Spleen (tissue), 11 donors: ENCODE measurements at regions not wholly inside any gene's neighbourhood (a gene's known extent, or its start where the extent isn't known, plus 50 kb on each side); places are given as distances from the start of the nearest gene placed in this dataset.

ENCODE experiments used
- DNase-seq: peaks from one replicate; pipeline ENCODE4 v3.0.0-alpha.2; 2020
- H3K27ac ChIP-seq, 8 donors: fragments of 200-600 bp; sonication (generic) in 7 of 8; 1 replicate in 4 of 8; 2 replicates in 4 of 8; pipeline versions ENCODE4 v1.5.0 to v1.8.0; 2016 to 2021; ENCODE audit warnings: inconsistent platforms in 4 of 8, mild to moderate bottlenecking in 4 of 8, moderate library complexity in 1 of 8
- H3K27me3 ChIP-seq, 7 donors: fragments of 200-600 bp; sonication (generic) in 6 of 7; replicated peaks in 1 of 7; 1 replicate in 4 of 7; 2 replicates in 3 of 7; pipeline versions ENCODE4 v1.5.0 to v1.8.0; 2016 to 2021; ENCODE audit warnings: inconsistent platforms in 3 of 7, mild to moderate bottlenecking in 1 of 7
- H3K36me3 ChIP-seq, 6 donors: fragments of 200-600 bp; sonication (generic) in 5 of 6; 1 replicate in 4 of 6; 2 replicates in 2 of 6; pipeline versions ENCODE4 v1.5.0 to v1.8.0; 2016 to 2021; ENCODE audit warnings: inconsistent platforms in 2 of 6
- H3K4me1 ChIP-seq, 6 donors: fragments of 200-600 bp; sonication (generic) in 5 of 6; 1 replicate in 3 of 6; 2 replicates in 3 of 6; pipeline versions ENCODE4 v1.5.0 to v1.8.0; 2016 to 2021; ENCODE audit warnings: inconsistent platforms in 3 of 6
- H3K4me3 ChIP-seq, 8 donors: fragments of 200-600 bp; sonication (generic) in 7 of 8; 1 replicate in 4 of 8; 2 replicates in 4 of 8; pipeline versions ENCODE4 v1.5.0 to v1.8.0; 2016 to 2021; ENCODE audit warnings: inconsistent platforms in 4 of 8, mild to moderate bottlenecking in 4 of 8, moderate library complexity in 2 of 8
- H3K9me3 ChIP-seq, 8 donors: fragments of 200-600 bp; sonication (generic) in 7 of 8; 1 replicate in 4 of 8; 2 replicates in 4 of 8; pipeline versions ENCODE4 v1.5.0 to v1.8.0; 2016 to 2021; ENCODE audit warnings: inconsistent platforms in 4 of 8
- POLR2A ChIP-seq, 3 donors: fragments of 450-650 bp; IDR thresholded peaks; one replicate each; pipeline ENCODE4 v1.5.1; 2017; ENCODE audit warnings: antibody characterized with exemption in 3 of 3, mild to moderate bottlenecking in 1 of 3
- POLR2AphosphoS5 ChIP-seq, 3 donors: sonication (generic); formaldehyde crosslinking; IDR thresholded peaks; one replicate each; pipeline ENCODE4 v1.5.1; 2017; ENCODE audit warnings: antibody characterized with exemption in 3 of 3
- WGBS, 5 donors: extraction: QIAGEN DNeasy Blood & Tissue Kit in 3 of 5; methylation state at CpG; one replicate each; pipeline versions ENCODE4 v1.1.5 to v1.1.7; 2013 to 2018; 5-methylcytosine and 5-hydroxymethylcytosine counted together
- intact Hi-C: fragments of 100-400 bp; cut with DNase I; formaldehyde crosslinking; loops from one replicate; pipeline ENCODE4 v1.15.0; 2023; ENCODE audit warnings: low total_unique reads
- TF ChIP-seq, protein P1 (sequence below), 11 experiments: fragments of 200-600 bp in 7 of 11; fragments of 450-650 bp in 4 of 11; sonication (generic) in 4 of 11; IDR thresholded peaks in 8 of 11; conservative IDR thresholded peaks in 3 of 11; 1 replicate in 7 of 11; 2 replicates in 4 of 11; pipeline versions ENCODE4 v1.4.0 to v1.8.0; 2016 to 2021; ENCODE audit warnings: antibody characterized with exemption in 11 of 11, inconsistent platforms in 4 of 11, mild to moderate bottlenecking in 1 of 11
- donor health status: healthy with polysubstance abuse.
- donor health status: DM: no; HTN: no; CAD: no; lungs with moderate emphysema.
- donor health status: DM: no; HTN: no; CAD: no.
- donor health status: Bipolar disorder and iron deficiency.
- donor health status: healthy.
- donor health status: DM: no; HTN: no; CAD: no.
- donor health status: DM: yes; HTN: yes; CAD: no.

DNA sequence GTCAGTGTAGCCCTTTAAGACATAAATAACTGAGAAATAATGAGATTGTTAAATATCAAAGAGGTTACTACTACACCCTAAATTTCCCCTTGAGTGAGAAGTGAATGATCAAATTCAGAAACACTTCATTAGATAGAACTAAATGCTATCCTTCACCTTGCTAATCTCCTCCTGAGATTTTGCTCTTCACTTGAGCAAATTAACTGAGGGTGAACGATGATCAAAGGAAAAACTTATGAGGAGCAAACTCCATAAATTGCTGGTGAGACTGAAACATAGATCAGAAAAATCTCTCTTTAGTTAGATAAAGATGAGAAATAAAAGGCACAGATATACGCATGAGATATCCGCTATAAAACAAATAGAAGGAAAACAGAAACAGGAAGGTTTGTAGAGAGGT is 63.1 kb upstream of the TANC1 start:
- Histone ChIP-seq H3K4me3 (no peak overlapping the region), H3K27me3 (no peaks in the 10 kb centered on the region), H3K4me1 (peaks cover 0 to 4% (median 0%) of the 10 kb centered on the region in 6 donors), H3K9me3 (no peaks in the 10 kb centered on the region), H3K36me3 (no peaks in the 10 kb centered on the region), H3K27ac (no peak overlapping the region)
- TF ChIP-seq, protein P1, sequence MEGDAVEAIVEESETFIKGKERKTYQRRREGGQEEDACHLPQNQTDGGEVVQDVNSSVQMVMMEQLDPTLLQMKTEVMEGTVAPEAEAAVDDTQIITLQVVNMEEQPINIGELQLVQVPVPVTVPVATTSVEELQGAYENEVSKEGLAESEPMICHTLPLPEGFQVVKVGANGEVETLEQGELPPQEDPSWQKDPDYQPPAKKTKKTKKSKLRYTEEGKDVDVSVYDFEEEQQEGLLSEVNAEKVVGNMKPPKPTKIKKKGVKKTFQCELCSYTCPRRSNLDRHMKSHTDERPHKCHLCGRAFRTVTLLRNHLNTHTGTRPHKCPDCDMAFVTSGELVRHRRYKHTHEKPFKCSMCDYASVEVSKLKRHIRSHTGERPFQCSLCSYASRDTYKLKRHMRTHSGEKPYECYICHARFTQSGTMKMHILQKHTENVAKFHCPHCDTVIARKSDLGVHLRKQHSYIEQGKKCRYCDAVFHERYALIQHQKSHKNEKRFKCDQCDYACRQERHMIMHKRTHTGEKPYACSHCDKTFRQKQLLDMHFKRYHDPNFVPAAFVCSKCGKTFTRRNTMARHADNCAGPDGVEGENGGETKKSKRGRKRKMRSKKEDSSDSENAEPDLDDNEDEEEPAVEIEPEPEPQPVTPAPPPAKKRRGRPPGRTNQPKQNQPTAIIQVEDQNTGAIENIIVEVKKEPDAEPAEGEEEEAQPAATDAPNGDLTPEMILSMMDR (IDR thresholded peaks at IDR 0.05 in 8 of 11, conservative IDR thresholded peaks at IDR 0.05 in 3 of 11), result no peak
- no peak for TF ChIP-seq POLR2A (IDR thresholded peaks at IDR 0.05)
- 91 to 97% (median 93%) methylated on average over 3 of the region's 3 CpGs for WGBS, 5 donors
- intact Hi-C loops, result no loop called here
- DNase-seq, result no peak

- intact Hi-C loops, result no loop called here
- Histone ChIP-seq H3K27me3 (no peaks in the 10 kb centered on the region), H3K9me3 (no peaks in the 10 kb centered on the region), H3K27ac (no peak overlapping the region), H3K4me3 (no peak overlapping the region), H3K36me3 (no peaks in the 10 kb centered on the region), H3K4me1 (peaks cover 0 to 4% (median 0%) of the 10 kb centered on the region in 6 donors)
- 65 to 79% (median 71%) methylated on average over 4 of the region's 4 CpGs for WGBS, 5 donors
- DNase-seq, result no peak
- TF ChIP-seq POLR2A (IDR thresholded peaks at IDR 0.05), result no peak
- TF ChIP-seq POLR2AphosphoS5 (IDR thresholded peaks at IDR 0.05), result no peak
- TF ChIP-seq, protein P1 (IDR thresholded peaks at IDR 0.05 in 8 of 11, conservative IDR thresholded peaks at IDR 0.05 in 3 of 11), result no peak
Measured at GRCh38 chr2:158905784-158906183, 62.7 kb upstream of the TANC1 start.

DNA sequence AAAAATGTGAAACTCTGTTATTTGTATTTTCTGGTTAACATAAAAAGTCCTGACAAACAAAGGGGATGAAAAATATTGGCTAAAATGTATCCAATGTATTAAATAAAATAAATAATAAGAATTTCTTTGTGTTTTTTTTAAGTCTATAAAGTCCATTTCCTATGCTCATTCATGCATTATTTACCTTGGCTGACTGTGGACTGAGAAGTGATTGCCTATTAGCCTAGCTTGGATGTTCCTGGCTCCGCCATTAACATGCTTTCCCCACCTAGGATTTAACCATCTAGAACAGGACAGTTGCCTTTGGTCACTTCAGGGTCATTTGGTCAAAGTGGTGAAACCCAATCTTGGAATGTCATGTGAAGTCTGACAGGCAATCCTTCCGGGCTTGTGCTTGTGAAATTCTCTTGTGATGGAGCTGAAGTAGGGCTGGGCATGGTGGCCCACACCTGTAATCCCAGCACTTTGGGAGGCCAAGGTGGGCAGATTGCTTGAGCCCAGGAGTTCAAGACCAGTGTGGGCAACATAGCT is 60.4 kb upstream of the TANC1 start:
- no peaks in the 10 kb centered on the region for H3K27me3 ChIP-seq
- H3K4me1 ChIP-seq, result no peaks in the 10 kb centered on the region
- no peaks in the 10 kb centered on the region for H3K36me3 ChIP-seq
- intact Hi-C loops, result no loop called here
- DNase-seq, result no peak
- no peak overlapping the region for H3K4me3 ChIP-seq
- TF ChIP-seq POLR2AphosphoS5 (IDR thresholded peaks at IDR 0.05), result no peak
- TF ChIP-seq, protein P1 (IDR thresholded peaks at IDR 0.05 in 8 of 11, conservative IDR thresholded peaks at IDR 0.05 in 3 of 11), result no peak
- TF ChIP-seq POLR2A (IDR thresholded peaks at IDR 0.05), result no peak
- H3K27ac ChIP-seq, result no peak overlapping the region
- no peaks in the 10 kb centered on the region for H3K9me3 ChIP-seq
- 86 to 95% (median 90%) methylated on average over 2 of the region's 2 CpGs for WGBS, 5 donors

DNA sequence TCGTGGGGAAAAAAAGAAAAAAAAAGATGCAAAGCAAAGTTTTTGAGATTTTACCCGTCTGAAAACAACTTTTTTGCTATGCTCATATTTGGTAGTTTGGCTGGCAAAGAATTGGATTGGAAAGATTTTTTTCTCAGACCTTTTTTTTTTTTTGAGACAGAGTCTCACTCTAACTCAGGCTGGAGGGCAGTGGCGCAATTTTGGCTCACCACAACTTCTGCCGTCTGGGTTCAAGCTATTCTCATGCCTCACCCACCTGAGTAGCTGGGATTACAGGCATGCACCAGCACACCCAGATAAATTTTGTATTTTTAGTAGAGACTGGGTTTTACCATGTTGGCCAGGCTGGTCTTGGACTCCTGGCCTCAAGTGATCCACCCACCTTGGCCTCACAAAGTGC is 56.3 kb upstream of the TANC1 start:
- no peaks in the 10 kb centered on the region for H3K9me3 ChIP-seq
- H3K27me3 ChIP-seq, result no peaks in the 10 kb centered on the region
- no peak overlapping the region for H3K4me3 ChIP-seq
- 39 to 63% (median 49%) methylated on average over 4 of the region's 4 CpGs for WGBS, 5 donors
- no peak overlapping the region for H3K27ac ChIP-seq
- TF ChIP-seq POLR2AphosphoS5 (IDR thresholded peaks at IDR 0.05) (no peak), POLR2A (IDR thresholded peaks at IDR 0.05) (no peak)
- TF ChIP-seq, protein P1 (IDR thresholded peaks at IDR 0.05 in 8 of 11, conservative IDR thresholded peaks at IDR 0.05 in 3 of 11), result no peak
- no peak for DNase-seq
- H3K4me1 ChIP-seq, result no peaks in the 10 kb centered on the region
- no peaks in the 10 kb centered on the region for H3K36me3 ChIP-seq
- intact Hi-C loops, result no loop called here
